Kidney glomerular epithelial cell (primary cell): ENCODE measurements at regions not wholly inside any gene's neighbourhood (a gene's known extent, or its start where the extent isn't known, plus 50 kb on each side); places are given as distances from the start of the nearest gene placed in this dataset.

Experiments used
- DNase-seq: peaks from one replicate; lab custom pipeline; 2025; lab: John Stamatoyannopoulos, UW

DNA sequence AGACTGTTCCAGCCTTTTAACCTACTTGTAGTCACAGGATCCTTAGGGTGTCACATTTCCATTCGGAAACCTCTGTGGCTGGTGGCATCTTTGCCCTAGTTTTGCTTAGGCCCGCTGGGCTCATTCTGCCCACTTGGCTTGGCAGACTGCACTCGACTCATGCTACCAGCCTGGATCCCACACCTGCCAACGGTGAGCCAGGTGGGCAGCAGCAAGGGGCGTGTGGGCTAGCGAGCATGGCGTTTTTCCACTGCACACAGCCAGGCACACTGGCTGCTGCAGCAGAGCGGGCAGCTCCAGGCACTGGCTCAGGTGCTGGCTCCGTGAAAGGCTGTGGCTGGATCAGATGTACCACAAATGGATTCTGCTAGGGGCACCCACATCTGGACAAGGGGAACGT lies 838.2 kb downstream of the SLITRK6 start:
- no peak for DNase-seq

DNA sequence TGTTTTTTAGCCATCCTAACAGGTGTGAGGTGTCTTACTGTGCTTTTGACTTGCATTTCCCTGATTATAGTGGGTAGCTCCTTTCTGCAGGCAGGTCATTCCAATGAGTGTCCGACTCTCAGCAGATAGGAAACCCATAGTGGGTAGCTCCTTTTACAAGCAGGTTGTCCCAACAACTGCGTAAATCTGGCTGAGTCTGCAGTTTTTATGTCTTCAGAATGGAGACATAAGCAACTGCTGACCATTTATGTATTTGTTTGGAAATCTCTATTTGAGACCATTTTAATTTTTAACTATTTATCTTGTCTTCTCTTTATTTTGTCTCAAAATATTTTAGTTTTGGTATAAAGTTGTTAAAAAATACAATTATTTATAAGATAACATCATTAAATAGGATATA lies 839.4 kb downstream of the SLITRK6 start:
- DNase-seq = no peak

DNA sequence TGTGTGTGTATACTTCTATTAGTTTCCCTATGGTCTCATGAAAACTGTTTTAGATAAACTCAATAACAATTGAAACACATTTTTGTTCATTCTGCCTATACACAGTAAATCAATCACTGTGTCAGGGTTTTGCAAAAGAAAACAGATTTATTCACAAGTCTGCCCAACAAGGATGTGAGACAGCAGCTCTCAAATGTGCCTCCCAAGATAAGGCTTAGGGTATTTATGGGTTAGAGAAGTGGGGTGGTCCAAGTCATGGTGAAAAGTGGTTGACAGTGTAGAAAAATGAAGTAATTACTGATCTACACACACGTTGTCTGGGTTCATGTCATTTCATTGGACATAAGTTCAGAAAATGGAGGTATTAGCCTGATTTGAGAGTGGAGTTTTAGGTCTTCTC lies 844.6 kb downstream of the SLITRK6 start:
- DNase-seq = no peak

DNA sequence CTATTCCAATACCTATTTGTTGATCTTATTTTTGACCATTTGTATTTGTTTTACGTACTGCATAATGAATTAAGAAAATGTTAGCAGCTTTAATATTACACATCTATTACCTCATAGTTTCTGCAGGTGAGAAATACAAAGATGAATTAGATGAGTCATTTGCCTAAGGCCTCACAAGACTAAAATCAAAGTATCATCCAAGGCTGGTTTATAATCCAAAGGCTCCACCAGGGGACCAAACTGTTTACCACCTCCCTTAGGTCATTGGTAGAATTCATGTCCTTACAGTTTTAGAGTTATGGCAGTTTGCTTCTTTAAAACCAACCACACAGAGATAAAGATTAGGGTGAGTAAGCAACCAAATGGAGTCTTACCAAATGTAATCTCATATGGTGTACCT lies 848.1 kb downstream of the SLITRK6 start:
- no peak for DNase-seq

DNA sequence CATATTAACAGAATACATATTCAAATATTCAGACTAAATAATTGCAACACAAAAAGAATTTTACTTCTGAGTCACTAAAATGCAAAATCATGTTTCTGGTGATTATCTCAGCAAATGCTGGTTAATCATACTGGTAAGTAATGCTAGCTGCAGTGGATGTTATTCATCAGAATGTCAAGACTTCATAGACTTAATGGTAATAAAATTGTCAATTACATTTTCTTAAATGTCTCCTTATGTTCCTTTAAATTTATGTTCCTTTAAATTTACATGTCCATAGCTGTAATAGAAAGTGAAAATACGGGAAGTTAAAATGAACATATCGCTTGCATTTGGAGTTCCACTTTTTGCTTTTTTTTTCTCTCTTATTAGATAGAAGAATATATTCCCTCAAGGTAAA lies 853.0 kb downstream of the SLITRK6 start:
- no peak for DNase-seq

DNA sequence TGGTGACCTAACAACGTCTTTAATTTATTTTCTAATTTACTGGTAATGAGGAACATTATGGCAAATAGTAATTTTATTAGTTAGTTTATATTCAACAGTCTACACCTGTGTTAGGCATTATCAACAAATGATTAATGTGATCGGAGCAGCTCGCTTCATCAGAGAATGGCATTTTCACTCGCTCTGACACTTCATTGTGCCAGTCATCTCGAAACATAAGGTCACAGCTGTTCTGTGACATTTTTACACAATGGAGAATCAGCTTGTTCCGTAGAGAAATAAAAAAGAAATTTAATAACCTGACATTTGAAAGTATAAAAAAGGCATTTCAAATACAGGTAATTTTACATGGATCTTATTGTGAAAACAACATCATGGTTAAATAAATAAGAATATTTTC lies 858.4 kb downstream of the SLITRK6 start:
- DNase-seq = no peak

DNA sequence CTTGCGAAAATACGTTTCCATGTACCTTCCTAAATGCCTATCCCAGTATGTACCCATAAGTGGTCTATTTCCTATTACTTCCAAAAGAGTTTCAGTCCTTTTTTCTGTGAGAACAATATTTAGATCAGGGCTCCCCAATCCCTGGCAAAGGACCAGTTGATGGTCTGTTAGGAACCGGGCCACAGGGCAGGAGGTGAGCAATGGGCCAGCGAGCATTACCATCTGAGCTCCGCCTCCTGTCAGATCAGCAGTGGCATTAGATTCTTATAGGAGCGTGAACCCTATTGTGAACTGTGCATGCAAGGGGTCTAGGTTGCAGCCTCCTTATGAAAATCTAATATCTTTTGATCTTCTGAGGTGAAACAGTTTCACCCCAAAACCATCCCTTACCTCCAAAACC lies 859.1 kb downstream of the SLITRK6 start:
- DNase-seq = no peak

DNA sequence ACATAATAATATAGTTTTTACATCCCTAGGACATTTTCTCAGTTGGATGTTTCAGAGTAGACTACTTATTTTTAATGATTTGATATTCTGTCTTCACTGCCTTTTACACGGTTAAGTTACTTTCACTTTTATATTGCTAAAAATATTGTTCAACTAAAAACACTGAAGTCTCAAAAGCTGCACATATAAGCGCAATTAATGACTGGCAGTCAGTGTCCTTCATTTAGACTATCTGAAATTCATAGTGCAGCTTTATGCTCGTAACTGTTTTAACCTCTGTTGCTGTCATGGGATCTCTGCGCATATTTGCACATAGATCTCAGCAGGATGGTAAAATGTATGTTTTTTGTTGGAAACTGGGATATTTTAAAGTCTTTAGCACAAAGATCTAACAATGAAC lies 864.3 kb downstream of the SLITRK6 start:
- DNase-seq = no peak

DNA sequence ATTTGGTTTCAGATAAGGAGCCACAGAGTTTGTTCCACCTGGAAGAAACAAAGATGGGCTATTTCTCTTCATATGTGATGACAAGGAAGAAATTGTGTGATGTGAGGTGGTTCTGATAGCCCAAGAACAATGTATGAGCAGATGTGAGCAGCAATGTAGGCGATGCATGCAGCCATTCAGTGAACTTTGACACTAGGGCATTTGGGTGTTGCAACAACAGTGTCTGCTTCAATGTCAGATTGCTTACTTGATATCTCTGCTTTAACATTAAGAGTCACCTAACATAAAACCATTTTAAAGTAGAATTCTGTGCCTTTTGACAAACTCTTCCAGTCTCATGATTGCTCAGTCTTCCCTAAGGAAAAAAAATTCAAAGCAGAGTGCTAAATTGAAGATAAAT lies 865.4 kb downstream of the SLITRK6 start:
- DNase-seq = no peak

DNA sequence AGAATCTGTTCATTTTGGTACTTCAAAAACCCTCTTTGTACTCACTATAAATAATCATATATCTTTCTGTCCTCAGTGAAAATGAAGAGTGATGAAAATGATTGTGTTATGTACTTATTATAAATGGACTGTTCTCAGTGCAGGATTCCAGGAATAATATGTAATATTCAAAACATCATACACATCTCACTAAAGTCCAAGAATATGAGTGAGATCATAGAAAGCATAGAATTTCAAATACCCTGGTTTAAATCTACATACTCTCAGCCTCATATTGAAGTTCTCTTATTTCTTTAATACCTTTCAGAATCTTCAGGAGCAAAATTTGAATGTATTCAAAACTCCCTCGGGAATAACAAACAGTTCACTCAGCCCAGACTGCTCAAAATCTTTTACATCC lies 868.0 kb downstream of the SLITRK6 start:
- no peak for DNase-seq

DNA sequence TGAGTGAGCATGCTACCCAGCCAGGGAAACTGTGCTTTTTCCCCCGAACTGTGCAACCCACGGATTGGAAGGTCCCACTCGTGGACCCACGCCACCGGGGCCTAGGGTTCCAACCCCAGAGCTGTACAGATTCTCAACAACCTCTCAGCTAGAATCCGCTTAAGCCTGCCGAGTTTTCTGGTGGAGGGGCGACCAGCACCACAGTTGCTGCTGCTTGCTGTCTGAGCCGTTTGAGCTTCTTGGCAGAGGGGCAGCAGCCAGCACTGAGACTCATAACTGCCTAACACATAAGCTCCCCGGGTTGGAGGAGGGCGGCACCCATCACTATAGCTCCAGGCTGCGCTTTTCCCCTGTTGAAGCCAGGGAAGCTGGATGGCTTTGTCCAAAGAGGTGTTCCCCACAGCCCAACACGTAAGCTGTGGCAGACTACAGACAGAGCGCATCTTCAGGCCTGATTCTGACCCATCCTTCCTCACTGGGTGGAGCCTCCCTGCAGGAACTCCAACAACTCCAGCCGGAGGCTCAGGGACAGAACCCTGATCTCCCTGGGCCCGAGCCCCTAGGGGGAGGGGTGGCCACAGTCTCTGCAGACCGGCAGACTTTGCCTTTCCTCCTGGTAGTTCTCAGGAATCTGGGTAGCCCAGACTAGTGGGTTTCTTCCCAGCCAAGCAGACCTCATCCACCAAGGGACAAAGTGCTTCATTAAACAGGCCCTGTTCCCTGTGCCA lies 871.6 kb downstream of the SLITRK6 start:
- DNase-seq = no peak

DNA sequence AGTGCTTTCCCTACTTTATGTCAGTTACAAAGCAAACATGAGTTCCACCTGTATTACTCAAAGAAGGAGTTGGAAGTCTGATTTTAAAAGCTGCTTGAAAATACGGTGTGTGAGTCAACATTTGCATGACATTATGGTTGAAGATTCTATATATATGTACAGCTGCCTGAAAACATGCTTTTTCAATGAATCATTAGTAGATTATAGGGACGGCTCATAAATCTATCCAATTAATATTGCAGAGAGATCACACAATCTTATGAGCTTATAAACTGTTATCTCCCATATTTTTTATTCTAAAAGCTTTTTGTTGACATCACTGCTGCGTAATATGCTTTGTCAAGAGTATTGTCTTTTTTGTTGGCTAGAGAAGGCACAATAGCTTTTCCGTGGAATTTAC lies 873.8 kb downstream of the SLITRK6 start:
- DNase-seq = no peak

DNA sequence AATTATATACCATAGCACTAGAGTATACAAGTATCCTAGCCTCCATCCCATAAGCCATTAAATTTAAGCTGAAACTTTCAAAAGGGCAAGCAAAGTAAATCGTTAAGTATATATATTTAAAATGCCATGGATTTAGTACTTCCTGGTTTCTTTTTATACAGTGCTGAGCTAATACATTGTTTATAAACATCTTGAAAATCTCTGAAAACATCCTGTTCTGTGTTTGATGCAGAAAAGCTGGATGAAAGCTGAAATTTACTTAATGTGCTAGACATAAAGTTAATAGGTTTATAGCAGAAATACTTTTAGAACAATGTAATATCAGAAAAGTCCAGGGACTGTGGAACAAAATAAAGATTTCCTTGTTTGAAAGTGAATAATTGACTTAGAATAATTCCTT lies 875.4 kb downstream of the SLITRK6 start:
- no peak for DNase-seq

DNA sequence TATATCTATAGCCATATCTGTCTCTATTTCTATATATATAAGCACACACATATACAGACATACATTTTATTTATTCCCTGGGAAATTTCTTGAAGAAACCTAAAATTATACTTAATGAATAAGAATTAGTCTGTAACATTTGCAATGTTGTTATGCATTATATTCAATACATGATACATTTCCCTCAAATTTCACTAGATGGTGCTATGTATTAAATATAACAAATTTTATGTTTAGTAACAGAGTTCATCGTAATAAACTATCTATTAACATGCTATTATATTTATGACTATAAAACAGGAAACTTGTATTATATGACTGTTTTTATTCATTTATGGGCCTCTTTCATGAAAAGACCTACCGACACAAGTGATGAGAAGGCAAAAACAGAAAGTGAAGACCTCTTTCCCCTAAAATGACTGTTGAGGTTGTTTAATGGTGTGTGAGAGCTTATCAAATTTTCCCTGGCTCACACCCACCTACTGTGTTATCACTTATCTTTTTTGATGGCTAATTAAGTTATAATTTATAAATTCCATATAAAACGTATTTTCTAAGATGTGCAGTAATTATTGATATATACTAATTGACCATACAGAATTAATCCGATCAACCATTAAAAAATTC lies 881.9 kb downstream of the SLITRK6 start:
- no peak for DNase-seq

DNA sequence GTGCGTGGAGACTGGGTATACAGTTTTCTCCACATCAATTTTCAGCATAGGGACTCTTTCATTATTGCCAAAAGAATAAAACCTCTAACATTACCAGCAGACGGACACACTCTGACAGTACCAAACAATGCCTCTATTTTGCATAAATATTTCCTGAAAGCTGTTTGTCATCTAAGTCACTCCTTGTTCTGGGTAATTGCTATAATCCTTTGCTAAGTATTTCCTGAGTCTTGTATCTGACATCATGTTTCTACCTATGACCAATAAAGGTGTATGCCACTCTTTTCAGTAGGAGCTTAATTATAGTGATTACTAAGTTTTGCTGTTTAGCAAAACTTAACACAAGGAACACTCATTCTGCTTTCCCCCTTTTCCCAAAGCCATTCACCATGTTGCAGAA lies 886.5 kb downstream of the SLITRK6 start:
- DNase-seq = no peak

DNA sequence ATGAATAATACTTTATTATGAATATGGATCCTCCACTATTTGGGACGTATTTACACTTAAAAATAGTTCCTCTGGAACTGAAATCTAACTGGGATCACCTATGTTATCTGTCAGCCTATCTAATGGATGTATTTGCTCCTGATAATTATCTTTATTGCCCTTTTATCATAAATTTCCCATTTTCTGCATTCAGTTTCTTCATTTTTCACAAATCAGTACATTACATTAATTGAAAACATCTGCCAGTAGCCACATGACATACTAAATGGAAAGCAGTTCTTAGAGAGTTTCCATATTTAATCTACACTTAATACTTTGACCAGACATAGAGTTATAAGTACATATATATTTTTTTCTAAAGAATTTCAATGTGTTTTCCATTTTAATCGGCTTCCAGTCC lies 888.8 kb downstream of the SLITRK6 start:
- DNase-seq = no peak

DNA sequence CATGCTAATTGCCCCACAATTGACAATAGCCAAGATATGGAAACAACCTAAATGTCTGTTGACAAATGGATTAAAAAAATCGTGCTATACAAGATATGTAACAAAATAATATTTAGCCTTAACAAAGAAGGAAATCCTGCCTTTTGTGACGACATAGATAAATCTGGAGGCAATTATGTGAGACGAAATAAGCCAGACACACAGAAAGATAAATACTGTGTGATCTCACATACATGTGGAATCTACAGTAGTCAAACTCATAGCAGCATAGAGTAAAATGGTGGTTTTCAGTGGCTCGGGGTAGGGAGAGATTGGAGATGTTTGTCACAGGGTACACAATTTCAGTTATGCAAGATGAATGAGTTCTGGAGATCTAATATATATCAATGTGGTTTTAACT lies 895.8 kb downstream of the SLITRK6 start:
- DNase-seq = no peak

DNA sequence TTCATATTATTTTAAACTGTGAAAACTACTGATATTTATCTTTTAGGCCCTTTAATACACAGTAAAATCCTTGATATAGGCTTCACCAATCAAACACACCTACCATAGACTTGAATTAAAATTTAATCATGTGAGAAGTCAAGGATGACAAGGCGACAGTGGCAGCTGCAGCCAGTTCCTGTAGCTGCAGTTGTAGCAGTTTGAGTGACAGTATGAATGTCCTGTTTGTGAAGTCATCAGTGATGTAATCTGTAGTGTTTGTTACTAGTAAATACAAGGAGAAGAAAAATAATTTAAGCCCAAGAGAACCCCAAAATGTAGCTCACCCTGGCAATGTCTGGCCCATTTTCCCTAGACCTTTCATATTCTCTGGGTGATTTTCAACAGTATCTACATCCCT lies 897.0 kb downstream of the SLITRK6 start:
- DNase-seq = no peak

DNA sequence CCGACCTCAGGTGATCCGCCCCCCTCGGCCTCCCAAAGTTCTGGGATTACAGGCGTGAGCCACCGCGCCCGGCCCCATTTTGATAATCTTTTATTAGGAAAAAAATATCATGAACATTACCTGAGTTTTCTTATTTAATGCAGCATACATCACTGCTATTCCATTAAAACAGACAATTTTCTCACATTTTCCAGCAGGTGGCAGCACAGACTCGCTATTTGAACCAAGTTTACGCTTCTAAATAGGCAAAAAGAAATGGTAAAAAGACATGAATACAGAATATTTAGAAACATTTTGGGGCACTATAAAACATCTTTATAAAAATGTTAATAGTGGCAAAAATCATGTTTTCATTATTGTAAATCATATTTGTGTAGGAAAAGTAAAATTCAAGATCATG lies 903.1 kb downstream of the SLITRK6 start:
- DNase-seq = peak; percentile 22

DNA sequence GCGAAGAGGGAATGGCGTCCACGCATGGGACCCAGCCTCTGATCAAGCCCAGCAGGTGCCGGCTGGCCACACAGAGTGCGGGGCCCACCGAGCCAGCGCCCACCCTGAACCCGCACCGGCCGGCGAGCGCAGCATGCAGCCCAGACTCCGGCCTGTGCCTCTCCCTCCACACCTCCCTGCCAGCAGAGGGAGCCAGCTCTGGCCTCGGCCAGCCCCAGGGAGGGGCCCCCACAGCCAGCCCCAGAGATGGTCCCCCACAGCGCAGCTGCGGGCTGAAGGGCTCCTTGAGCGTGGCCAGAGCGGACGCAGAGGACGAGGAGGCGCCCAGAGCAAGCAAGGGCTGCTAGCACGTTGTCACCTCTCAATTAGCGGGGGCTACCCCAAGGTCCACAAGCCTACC lies 904.5 kb downstream of the SLITRK6 start:
- no peak for DNase-seq

DNA sequence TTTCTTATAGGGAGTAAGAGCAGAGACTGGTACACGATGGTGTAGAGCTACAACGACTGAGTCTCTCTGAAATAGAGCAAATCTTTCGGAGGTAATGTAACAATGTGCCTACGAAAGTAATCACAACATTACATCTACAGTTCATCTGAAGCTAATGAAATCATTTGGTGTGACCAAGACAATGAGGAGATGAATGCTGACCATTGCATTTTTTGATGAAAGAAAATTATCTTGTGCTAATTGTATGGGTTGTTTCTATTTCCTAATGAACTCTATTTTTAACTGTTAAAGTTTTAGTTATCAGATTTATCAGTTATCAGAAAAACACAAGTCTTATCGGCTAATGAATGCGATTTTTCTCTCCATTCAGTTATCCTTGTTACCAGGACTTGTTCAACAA lies 913.4 kb downstream of the SLITRK6 start:
- DNase-seq = no peak

DNA sequence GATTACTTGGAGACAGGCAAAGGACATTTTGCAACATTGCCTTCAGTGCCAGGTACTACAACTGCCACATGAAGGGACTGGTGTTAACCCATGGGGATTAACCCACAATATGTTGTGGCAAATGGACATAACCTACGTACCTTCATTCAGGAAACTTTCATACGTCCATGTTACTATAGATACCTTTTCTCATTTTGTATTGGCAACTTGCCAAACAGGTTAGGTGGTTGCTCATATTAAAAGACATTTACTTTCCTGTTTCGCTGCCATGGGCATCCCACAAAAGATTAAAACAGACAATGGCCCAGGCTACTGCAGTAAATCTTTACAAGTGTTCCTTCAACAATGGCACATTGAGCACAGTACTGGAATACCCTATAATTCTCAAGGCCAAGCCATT lies 925.3 kb downstream of the SLITRK6 start:
- DNase-seq = no peak

DNA sequence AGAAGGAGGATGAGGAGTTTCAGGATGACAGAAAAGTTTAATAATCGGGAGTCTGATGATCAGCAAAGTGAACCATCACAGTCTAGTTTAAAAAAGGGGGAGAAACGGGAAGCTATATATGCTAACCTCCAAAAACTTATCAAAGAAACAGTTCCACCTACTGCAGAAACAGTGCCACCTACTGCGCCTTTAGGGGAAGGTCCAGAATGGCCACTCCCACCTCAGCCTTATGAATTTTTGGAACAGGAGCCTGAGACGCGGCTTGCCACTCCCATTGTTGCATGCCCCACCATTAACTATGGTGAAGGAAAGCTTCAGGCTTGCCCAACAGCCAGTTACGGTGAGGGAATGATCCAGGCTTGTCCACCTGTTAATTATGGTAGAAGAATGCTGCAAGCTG lies 929.0 kb downstream of the SLITRK6 start:
- no peak for DNase-seq

DNA sequence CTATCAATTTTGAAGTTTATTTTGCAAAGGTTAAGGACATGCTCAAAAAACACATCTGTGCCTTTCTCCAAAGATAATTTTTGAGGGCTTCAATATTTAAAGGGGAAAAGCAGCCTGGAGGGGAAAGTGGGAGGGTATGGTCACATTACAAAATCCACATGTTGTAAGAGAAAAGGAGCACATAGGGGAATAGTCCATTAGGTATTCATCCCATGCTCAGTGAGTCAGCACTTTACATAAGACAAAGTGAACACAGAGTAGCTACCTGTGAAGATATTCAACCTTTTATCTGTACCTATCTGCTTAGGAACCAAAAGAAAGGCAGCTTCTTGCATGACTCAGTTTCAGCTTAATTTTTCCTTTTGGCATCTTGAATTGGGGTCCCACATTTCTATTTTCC lies 932.0 kb downstream of the SLITRK6 start:
- no peak for DNase-seq
